Activated CD4-positive, alpha-beta T cell treated with anti-CD3 and anti-CD28 coated beads for 4 hours (primary cell): ENCODE measurements at regions not wholly inside any gene's neighbourhood (a gene's known extent, or its start where the extent isn't known, plus 50 kb on each side); places are given as distances from the start of the nearest gene placed in this dataset.
"Not testable (repeated sequence)": the region's sequence is repeated elsewhere in the genome, so short reads cannot be mapped to it uniquely, and the experiment has no call there.

Experiments
- DNase-seq, 2 donors: peaks; one replicate each; pipeline ENCODE4 v3.0.0-alpha.2; 2020

- DNase-seq, result no peak
These were observed 50.8 kb upstream of the CPOX start for GRCh38 chr3:98644168-98644567.

- no peak for DNase-seq
These were observed 51.6 kb upstream of the CPOX start for GRCh38 chr3:98645039-98645438.

- no peak for DNase-seq
These were observed 53.3 kb upstream of the CPOX start for GRCh38 chr3:98646680-98647079.

GRCh38 chr3:98647197-98647596, 53.8 kb upstream of the CPOX start:
- no peak for DNase-seq

GRCh38 chr3:98650971-98651779, 57.8 kb upstream of the CPOX start:
- no peak for DNase-seq

- DNase-seq, result no peak
These were observed 58.3 kb upstream of the CPOX start for GRCh38 chr3:98651780-98652077.

- no peak for DNase-seq
These were observed 62.3 kb upstream of the CPOX start for GRCh38 chr3:98655666-98656065.

GRCh38 chr3:98657457-98657856, 64.0 kb upstream of the CPOX start:
- peak; percentile 2 to 10 for DNase-seq

- DNase-seq, result no peak
These were observed 69.3 kb upstream of the CPOX start for GRCh38 chr3:98662699-98663098.

- no peak for DNase-seq
These were observed 76.6 kb upstream of the CPOX start for GRCh38 chr3:98670020-98670419.

- DNase-seq, result no peak
These were observed 83.2 kb upstream of the ST3GAL6 start for GRCh38 chr3:98679986-98680385.

GRCh38 chr3:98680723-98681122, 82.4 kb upstream of the ST3GAL6 start:
- no peak for DNase-seq

GRCh38 chr3:98681486-98681885, 81.7 kb upstream of the ST3GAL6 start:
- DNase-seq, result no peak

- not testable (repeated sequence) for DNase-seq
These were observed 80.7 kb upstream of the ST3GAL6 start for GRCh38 chr3:98682391-98682790.

- DNase-seq, result no peak
These were observed 74.8 kb upstream of the ST3GAL6 start for GRCh38 chr3:98688363-98688762.

GRCh38 chr3:98690876-98691275, 72.3 kb upstream of the ST3GAL6 start:
- no peak for DNase-seq

- no peak for DNase-seq
These were observed 71.2 kb upstream of the ST3GAL6 start for GRCh38 chr3:98691897-98692296.

- no peak for DNase-seq
These were observed 70.2 kb upstream of the ST3GAL6 start for GRCh38 chr3:98692787-98693473.

GRCh38 chr3:98695796-98696195, 67.3 kb upstream of the ST3GAL6 start:
- no peak for DNase-seq

GRCh38 chr3:98696296-98696695, 66.8 kb upstream of the ST3GAL6 start:
- DNase-seq, result not testable (repeated sequence)

- no peak for DNase-seq
These were observed 65.9 kb upstream of the ST3GAL6 start for GRCh38 chr3:98697225-98697624.

- DNase-seq, result no peak
These were observed 64.0 kb upstream of the ST3GAL6 start for GRCh38 chr3:98699132-98699531.

GRCh38 chr3:98701071-98701675, 62.0 kb upstream of the ST3GAL6 start:
- no peak for DNase-seq

GRCh38 chr3:98702166-98702565, 61.0 kb upstream of the ST3GAL6 start:
- DNase-seq, result no peak
